NCI-H128 (cell line): ENCODE measurements at regions not wholly inside any gene's neighbourhood (a gene's known extent, or its start where the extent isn't known, plus 50 kb on each side); places are given as distances from the start of the nearest gene placed in this dataset.

Experiments
- DNase-seq: peaks from one replicate; lab custom pipeline; 2025; ENCODE audit not compliant: unreplicated experiment; lab: John Stamatoyannopoulos, UW

GRCh38 chr12:97267594-97268202 lies 194.9 kb upstream of the RMST start:
- no peak for DNase-seq

- DNase-seq = no peak
These were observed 190.1 kb upstream of the RMST start for GRCh38 chr12:97272471-97272870.

DNA sequence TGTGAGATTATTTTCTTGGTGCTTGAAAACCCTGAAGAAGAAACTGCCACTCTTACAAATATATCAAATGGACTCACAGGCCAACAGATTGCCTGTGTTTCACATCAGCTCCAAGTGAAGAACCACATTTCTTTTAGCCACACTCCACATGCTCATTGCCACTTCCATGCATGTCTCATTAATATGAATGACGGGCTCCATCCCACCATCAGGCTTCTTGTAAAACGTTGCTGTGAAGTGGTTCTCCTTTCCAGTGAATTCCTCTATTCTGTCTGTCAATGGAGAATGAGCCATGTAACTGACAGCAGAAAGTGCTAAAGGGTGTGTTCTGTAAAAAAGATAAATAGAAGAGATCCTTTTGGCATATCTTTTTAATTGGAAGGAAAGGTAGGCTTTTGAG lies 188.2 kb upstream of the RMST start:
- DNase-seq = no peak

DNA sequence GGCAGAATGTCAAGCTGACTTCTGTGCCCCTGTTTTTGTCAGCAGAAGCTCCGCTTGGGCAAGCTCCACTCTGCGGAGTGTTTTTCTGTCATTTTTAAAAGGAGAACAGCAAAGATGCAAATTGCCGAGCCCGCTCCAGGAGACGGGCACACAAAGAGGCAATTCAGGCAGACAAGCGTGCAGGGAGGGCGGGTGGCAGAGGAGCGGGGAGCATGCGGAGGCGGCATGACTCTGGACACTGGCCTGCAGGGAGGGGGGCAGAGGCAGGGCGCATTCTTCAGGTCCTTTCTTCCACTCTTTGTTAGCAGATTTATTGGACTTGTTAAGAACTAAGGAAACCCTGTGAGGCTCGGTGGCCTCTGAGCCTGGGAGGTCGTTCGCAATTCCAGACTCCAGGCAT lies 187.3 kb upstream of the RMST start:
- no peak for DNase-seq

- no peak for DNase-seq
These were observed 186.6 kb upstream of the RMST start for GRCh38 chr12:97275728-97276590.

DNA sequence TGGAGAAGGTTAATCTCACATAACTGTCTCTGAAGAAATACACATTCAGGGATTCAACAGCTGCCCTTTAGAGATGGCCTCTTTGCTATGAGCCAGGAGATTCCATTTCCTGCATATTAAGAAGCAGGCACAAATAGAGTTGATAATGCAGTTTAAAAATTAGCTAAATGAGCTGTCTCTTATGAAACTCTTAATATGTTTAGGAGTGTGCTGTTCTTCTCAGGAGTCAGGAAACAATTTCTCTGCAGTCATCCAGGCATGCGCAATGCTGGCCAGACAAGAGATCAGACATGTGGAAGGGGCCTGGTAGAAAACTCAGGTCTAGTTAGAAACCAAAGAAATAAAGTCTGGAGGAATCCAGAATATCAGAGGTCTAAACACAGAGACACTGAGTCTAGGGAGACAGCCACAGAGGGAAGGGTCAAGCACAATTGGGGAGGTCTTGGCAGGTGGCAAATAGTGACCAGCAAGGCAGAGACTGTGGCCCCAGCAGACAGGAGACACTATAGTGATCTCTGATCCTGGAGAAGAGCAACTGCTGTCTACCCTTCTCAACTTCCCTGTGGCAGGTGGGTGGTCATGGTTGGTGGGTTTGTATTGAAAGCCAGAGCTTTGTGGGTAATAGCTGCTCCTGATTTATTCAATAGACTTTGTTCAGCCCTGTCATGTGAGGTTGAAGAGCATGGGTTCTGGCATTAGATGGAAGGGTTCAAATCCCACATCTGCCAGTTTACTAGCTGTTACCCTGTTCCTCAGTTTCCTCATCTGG lies 185.8 kb upstream of the RMST start:
- no peak for DNase-seq

DNA sequence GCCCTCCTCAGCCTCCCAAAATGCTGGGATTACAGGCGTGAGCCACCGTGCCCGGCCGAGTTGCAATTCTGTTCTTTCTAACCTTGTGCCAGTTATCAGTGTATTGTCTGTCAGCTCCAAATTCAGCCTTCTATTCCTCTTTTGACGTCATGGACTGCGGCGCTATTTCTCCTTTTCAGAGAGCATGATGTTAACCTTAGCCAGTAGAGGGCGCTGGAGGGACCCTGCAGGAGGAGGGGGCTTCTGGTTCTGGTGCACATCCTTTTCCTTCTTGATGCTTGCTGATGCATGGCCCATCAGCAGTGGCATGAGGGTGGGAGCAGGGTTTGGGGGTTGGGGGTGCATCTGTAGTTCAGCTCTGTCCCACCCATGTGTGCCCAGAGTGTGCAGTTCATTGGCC lies 179.3 kb upstream of the RMST start:
- DNase-seq = no peak

GRCh38 chr12:97288531-97288930 lies 174.1 kb upstream of the RMST start:
- no peak for DNase-seq

DNA sequence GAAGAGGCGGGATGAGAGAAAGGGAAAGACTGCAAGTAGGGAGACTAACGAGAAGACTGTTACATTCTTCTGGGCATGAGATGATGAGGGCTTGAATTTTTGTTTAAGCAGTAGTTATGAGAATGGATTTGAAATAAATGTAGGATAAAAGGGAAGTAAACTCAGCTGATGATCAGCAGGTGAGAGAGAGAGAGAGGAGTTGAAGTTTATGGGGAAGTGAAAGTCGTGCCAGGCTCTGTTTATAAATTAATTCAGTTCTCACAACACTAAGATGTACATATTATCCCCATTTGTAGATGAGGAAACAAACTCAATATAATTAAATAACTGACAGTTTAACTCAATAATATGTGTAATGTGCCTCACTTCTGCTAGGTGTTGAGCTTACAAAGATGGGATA lies 170.0 kb upstream of the RMST start:
- no peak for DNase-seq

- DNase-seq = no peak
These were observed 169.1 kb upstream of the RMST start for GRCh38 chr12:97293541-97293940.

DNA sequence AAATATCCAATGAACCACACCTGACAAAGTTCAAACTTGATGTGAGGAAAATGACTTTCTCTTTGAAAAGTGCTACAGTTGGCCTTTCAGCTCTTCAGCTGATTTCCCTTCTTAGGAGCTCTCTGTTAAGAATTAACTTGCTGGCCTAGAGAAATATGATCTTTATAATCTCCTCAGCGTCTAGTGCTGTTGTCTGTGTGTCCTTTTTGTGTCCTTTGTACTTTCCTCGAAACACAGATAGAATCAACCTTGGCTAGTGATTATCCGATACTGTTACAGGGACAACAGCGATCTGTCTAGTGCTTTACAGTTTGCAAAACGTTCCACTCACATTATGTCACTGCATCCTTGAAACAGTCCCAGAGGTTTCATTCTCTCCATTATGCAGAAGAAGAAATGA lies 162.8 kb upstream of the RMST start:
- no peak for DNase-seq

DNA sequence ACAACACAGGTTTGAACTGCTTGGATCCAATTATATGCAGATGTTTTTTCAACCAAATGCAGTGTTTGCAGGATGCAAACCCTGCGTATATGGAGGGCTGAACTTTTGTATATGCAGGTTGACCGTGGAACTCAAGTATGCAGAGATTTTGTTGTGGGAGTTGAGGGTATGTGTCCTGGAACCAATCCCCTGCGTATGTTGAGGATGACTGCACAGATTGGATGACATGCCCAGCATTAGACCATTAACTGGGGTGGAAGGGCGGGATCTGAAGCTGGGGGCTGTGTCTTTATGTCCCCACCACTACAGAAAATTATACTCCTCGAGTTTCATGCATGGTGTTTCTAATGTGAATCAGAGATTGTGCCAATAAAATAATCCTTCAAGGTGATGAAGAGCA lies 162.2 kb upstream of the RMST start:
- no peak for DNase-seq

- no peak for DNase-seq
These were observed 161.7 kb upstream of the RMST start for GRCh38 chr12:97300891-97301290.

- DNase-seq = no peak
These were observed 161.0 kb upstream of the RMST start for GRCh38 chr12:97301576-97301975.

DNA sequence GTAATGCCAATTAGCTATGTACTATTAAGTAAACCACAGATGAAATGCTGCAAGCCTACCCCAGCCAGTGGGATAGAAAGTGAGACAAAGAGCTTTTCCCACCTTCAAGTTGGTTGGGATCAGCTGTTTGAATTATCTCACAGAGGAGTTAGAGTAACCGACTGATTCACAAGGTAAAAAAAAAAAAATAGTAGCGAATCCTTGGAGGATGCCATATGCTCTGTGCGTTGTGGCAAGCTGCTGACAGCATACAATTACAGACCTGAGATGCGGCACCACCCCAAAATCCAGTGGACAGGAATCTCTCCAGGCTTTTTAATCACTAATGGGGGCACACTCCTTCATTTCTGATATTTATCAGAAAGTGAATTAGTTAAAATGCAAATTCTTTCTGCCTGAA lies 157.0 kb upstream of the RMST start:
- no peak for DNase-seq

DNA sequence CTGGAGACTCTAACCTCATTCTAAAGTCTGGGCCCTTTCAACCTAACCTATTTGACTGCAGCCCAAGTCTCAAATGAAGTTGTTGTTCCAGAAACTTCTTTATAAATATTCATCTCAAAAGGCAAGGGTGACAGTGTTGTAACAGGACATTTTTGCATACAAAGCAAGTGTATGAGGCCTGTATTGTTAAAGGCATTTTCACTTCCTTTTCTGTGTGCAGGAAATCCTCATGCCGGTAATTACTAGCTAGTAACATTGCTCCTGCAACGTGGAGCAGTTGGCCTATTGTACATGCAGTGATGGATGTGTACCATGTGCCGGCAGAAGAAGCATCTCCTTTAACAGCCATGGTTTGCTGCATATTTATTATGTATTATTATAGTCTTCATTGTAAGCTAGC lies 156.5 kb upstream of the RMST start:
- no peak for DNase-seq

DNA sequence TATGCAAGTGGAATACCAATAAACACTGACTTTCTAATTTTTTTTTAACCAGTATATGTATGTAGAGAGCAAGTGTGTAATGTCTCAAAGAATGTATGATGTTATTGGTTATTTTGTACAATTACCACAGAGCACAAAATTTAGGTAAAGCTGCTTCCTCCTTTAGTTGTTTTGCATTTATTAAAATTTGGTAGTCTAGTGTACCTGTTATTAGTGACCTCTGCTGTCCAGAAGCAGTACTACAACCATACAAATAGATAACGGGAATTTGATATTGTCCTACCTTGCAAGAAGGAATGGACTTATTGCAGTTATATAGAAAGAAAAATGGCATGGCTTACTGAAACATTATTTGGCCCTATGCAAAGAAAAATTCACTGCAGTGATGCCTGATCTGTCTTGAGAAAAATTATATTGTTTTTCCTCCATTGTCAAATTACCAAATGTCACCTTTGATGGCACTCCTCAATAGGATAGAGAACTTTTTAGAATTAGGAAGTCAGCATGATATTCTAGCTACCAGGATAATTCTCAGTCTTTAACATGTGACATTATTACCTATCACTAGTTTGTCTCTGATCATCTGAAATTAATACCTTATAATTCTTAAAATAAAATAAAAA lies 153.9 kb upstream of the RMST start:
- DNase-seq = peak; percentile 15

- DNase-seq = no peak
These were observed 152.7 kb upstream of the RMST start for GRCh38 chr12:97309921-97310320.

GRCh38 chr12:97312570-97313135 lies 150.0 kb upstream of the RMST start:
- no peak for DNase-seq

- no peak for DNase-seq
These were observed 149.0 kb upstream of the RMST start for GRCh38 chr12:97313471-97314190.

GRCh38 chr12:97316321-97316720 lies 146.3 kb upstream of the RMST start:
- no peak for DNase-seq
